GM12865 (cell line): ENCODE measurements at regions not wholly inside any gene's neighbourhood (a gene's known extent, or its start where the extent isn't known, plus 50 kb on each side); places are given as distances from the start of the nearest gene placed in this dataset.

Experiments used
- DNase-seq: peaks from one replicate; pipeline ENCODE4 v3.0.0; 2010; ENCODE audit warnings: low read depth
- H3K4me3 ChIP-seq: 2 replicates; pipeline ENCODE4 v1.5.1; 2011; ENCODE audit warnings: mild to moderate bottlenecking, low read depth, low read length, control low read depth
- TF ChIP-seq, protein P1 (sequence below): IDR thresholded peaks from 2 replicates; pipeline ENCODE4 v1.5.1; 2011; ENCODE audit warnings: low read length, control low read depth, low read depth, inconsistent platforms; ENCODE audit not compliant: insufficient read depth; ENCODE audit errors: missing control alignments

DNA sequence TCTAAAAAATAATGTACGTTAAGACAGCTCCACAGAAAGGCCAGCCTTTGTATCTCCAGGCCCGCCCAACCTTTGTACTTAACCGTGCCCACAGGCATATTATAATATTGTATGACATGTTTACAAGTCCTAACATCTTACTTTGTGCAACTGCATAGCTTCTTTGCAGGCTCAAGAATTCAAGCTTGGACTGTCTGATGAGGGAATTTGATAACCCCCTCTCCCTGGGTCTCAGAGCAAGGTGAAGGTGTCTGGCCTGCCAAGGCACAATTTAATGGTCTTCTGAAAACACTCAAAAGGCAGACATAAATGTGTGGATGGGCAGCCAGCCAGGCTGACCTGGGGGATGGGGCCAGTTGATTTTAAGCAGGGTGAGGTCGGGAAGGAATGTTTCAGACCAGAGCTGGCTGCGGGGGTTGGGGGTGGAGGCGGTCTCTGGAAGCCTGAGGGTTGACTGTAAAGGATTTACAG lies 732.7 kb upstream of the FANCL start:
- TF ChIP-seq, protein P1, sequence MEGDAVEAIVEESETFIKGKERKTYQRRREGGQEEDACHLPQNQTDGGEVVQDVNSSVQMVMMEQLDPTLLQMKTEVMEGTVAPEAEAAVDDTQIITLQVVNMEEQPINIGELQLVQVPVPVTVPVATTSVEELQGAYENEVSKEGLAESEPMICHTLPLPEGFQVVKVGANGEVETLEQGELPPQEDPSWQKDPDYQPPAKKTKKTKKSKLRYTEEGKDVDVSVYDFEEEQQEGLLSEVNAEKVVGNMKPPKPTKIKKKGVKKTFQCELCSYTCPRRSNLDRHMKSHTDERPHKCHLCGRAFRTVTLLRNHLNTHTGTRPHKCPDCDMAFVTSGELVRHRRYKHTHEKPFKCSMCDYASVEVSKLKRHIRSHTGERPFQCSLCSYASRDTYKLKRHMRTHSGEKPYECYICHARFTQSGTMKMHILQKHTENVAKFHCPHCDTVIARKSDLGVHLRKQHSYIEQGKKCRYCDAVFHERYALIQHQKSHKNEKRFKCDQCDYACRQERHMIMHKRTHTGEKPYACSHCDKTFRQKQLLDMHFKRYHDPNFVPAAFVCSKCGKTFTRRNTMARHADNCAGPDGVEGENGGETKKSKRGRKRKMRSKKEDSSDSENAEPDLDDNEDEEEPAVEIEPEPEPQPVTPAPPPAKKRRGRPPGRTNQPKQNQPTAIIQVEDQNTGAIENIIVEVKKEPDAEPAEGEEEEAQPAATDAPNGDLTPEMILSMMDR = no peak
- H3K4me3 ChIP-seq = no peak overlapping the region
- DNase-seq = no peak

DNA sequence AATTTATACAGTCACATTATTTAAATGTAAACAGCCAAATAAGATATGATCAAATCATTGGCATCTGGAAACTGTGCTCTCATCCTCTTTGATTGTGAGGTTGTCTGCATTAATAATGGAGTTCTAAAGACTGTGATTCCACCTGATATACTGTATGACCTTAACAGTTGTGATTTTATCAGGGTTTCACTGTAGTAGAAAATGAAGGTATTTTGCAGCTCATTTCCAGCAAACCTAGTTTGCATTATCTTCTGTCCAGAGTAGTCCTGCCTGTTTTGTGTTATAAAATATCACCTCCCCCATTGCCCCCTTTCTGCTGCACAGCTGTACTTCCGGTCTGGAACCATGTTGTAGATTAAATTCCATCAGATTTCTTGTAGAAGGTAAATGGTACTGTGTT lies 731.6 kb upstream of the FANCL start:
- TF ChIP-seq, protein P1 = no peak
- DNase-seq = no peak
- H3K4me3 ChIP-seq = no peak overlapping the region

DNA sequence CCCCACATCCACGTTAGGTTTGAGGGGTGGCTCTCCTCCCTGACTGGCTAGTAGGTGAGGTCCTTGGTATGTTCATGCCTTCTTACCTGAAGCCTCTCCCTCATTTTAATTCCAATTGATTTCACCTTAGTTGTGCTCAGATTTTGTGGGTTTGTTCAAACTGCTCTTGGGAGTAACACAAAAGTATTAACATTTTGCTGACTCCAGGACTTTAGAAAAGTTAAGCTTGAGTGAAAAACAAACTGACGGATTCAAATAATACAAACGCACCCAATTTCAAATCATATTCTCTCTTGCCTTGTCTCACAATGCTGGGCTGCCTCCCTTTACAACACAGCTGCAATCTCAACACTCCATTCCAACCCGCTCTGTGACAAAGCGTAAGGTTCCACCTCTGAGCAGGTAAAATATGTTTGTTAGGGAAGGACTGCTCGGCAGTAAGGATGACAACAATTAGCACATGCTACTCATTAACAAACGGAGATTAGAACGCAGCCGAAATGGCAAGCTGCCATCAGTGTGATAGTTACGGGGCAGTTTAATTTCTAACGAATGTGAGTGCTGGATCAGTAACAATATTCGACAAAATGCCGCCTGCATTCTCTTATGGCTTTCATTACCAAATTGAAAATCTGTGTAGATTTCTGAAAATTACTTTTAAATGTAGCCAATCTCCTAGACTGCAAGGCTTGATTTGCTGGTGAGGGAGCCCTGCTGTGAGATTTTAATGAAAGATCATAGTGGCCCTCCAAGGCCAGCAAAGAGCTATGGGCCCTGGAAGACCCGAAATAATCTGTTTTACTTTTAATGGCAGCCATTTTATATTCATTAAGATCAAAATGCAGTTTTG lies 730.6 kb upstream of the FANCL start:
- TF ChIP-seq, protein P1 = no peak
- no peak overlapping the region for H3K4me3 ChIP-seq
- DNase-seq = no peak

DNA sequence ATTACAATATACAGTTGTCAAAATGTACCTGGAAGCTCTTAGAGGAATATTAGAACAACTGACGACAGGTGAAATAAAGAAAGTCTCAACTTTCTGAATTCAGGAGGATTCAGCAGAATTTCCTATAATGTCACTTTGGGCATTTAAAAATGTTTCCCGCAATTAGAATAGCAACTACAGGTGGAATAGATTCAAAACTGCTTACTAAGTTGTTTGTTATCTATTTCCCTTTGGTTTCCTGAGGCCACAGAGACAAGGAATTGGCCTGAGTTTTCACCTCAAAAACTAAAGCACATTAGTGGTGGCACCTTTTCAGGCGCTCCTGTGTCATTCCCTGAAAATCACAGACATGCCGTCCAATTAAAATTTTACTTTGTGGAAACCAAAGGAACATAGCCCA lies 729.2 kb upstream of the FANCL start:
- no peak for DNase-seq
- H3K4me3 ChIP-seq = no peak overlapping the region
- TF ChIP-seq, protein P1 = no peak

DNA sequence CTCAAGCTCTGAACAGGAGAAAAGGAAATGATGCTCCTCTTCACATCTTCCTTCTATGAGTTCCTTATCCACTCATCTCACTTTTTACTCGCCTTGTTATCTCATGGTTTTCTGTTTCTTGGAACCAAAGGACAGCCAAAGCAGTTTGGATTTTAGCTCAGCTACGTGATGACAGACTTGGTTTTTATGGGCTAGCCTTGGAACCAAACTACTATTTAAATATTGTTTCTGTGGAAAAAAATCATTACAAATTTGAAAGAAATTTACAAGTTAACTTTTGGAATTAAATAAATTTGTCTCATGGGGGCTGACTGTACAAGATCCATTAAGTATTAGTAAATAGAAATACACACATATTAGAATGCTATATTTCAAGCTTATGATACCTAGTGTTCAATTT lies 727.8 kb upstream of the FANCL start:
- DNase-seq = no peak
- TF ChIP-seq, protein P1 = no peak
- H3K4me3 ChIP-seq = no peak overlapping the region

DNA sequence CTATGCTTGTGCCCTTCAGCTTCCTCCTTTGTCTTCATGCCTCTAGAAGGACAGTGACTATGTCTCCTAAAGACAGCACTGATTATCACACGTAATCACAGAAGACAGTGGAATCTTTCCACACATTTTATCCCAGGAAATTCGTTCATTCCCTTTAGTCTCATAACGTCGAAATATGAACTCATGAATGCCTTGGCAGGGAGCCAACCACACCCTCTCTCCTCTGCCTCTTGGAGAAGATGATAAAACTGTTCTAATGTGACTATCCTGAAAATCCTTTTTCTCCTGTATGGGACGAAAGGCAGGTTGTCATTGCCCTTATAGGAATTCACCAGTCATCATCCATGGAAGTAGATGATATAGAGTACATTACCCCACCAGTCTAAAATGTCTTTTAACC lies 726.6 kb upstream of the FANCL start:
- no peak for DNase-seq
- no peak overlapping the region for H3K4me3 ChIP-seq
- TF ChIP-seq, protein P1 = no peak

DNA sequence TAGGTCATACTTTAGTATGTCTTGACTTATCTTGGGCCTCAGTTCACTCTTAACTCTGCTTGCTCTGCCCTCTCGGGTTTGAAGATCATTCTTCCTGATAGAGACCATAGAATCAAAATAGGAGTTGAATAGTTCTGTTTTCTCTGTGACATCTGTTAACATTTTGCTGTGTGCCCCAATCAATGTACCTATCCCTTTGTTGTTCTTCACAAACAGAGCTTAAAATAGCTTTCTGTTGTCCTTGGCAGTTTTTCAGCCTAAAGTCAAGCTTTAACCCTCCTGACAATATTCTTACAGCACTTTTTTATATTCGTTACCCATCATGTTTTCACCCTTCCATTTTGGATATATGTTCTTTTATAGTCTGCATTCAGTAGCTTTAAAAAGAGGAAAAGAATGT lies 724.5 kb upstream of the FANCL start:
- no peak for DNase-seq
- TF ChIP-seq, protein P1 = no peak
- no peak overlapping the region for H3K4me3 ChIP-seq
